ENCODE measurements at regions not wholly inside any gene's neighbourhood (a gene's known extent, or its start where the extent isn't known, plus 50 kb on each side); places are given as distances from the start of the nearest gene placed in this dataset.

DNA sequence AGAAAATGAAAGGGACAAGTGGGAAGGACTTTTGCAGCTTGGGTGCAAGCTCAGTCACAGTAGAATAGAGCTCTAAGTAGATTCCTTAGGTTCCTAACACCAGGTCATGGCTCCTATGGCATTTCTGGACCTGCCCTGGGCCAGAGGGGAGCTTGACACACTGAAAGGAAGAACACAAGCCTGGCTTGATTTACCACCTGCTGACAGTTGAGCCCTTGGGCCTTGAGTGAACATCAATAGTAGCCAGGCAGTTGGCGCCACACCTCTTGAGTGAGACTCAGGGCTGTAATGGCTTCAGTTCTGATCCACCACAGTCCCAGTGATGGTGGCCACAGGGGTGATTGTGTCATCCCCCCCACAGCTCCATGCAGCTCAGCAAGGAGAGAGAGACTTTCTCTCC lies 221.9 kb upstream of the PCDH17 start:
- no peak overlapping the region for H3K27ac ChIP-seq (ENCODE audit: control insufficient read depth, insufficient read depth)
- H2AFZ ChIP-seq (ENCODE audit: control insufficient read depth, low read depth, low read length) = no peak overlapping the region
- no peaks in the 10 kb centered on the region for H3K36me3 ChIP-seq (ENCODE audit: control insufficient read depth in 2 of 2, insufficient read depth in 2 of 2, low read length in 1 of 2)
- in situ Hi-C loops (cut with MboI) (no loop called here), intact Hi-C loops (cut with micrococcal nuclease; ENCODE audit: unreplicated experiment) (no loop called here)
- ChIA-PET RAD21 (ENCODE audit: unreplicated experiment) (no interaction called here), CTCF (no interaction called here), SMC1A (ENCODE audit: uncharacterized antibody, unreplicated experiment) (no interaction called here), POLR2A (no interaction called here)
- DNase-seq (ENCODE audit: low read depth, low spot score) = no peak
- no peak for ATAC-seq
- H3K9ac ChIP-seq (ENCODE audit: control insufficient read depth, insufficient read depth, low read length) = no peak overlapping the region
- H3K4me1 ChIP-seq (ENCODE audit: control insufficient read depth, insufficient read depth, low read length) = no peaks in the 10 kb centered on the region
- no peaks in the 10 kb centered on the region; the same call in 2 of the 3 replicates for H3K9me3 ChIP-seq (replicated peaks; ENCODE audit: control insufficient read depth, insufficient read depth, low read length)
- FAIRE-seq = no peak
- no peak for TF ChIP-seq KDM1A (IDR thresholded peaks at IDR 0.05; ENCODE audit: borderline replicate concordance)
- TF ChIP-seq FOXK2 (IDR thresholded peaks at IDR 0.05) = no peak
- TF ChIP-seq, protein P1, sequence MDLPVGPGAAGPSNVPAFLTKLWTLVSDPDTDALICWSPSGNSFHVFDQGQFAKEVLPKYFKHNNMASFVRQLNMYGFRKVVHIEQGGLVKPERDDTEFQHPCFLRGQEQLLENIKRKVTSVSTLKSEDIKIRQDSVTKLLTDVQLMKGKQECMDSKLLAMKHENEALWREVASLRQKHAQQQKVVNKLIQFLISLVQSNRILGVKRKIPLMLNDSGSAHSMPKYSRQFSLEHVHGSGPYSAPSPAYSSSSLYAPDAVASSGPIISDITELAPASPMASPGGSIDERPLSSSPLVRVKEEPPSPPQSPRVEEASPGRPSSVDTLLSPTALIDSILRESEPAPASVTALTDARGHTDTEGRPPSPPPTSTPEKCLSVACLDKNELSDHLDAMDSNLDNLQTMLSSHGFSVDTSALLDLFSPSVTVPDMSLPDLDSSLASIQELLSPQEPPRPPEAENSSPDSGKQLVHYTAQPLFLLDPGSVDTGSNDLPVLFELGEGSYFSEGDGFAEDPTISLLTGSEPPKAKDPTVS (IDR thresholded peaks at IDR 0.05; ENCODE audit: low read depth, low read length) = no peak
- TF ChIP-seq EP300 (IDR thresholded peaks at IDR 0.05; ENCODE audit: borderline replicate concordance in 1 of 2, control insufficient read depth in 1 of 2, low read depth in 2 of 2, low read length in 2 of 2) = no peak
- no peak for TF ChIP-seq POLR2AphosphoS2 (IDR thresholded peaks at IDR 0.05; ENCODE audit: low read depth, low read length)
- no peak for TF ChIP-seq TARDBP (IDR thresholded peaks at IDR 0.05; ENCODE audit: borderline replicate concordance)
- no peak for TF ChIP-seq LARP7 (IDR thresholded peaks at IDR 0.05)
- no peak for TF ChIP-seq ZSCAN29 (IDR thresholded peaks at IDR 0.05)
- TF ChIP-seq ZNF217 (IDR thresholded peaks at IDR 0.05) = no peak
- no peaks in the 10 kb centered on the region for H4K20me1 ChIP-seq (ENCODE audit: control insufficient read depth, insufficient read depth)
- BruUV-seq (replicated peaks) = no TSS peak
- H3K4me2 ChIP-seq (ENCODE audit: control insufficient read depth, insufficient read depth) = no peak overlapping the region
- no peaks in the 10 kb centered on the region for H3K27me3 ChIP-seq (replicated peaks in 1 of 2; ENCODE audit: control insufficient read depth in 2 of 2, insufficient read depth in 2 of 2, low read length in 1 of 2)
- H3K4me3 ChIP-seq = no peak overlapping the region
- 31% methylated on average over 1 of the region's 1 CpG for WGBS (ENCODE audit: insufficient coverage, insufficient replicate concordance, low lambda C conversion rate, missing lambda C conversion rate)
- H3K79me2 ChIP-seq (ENCODE audit: control insufficient read depth, insufficient read depth, low read length) = no peaks in the 10 kb centered on the region

Data from GM12878 (cell line).